Uterus (tissue), 3 donors: ENCODE measurements at regions not wholly inside any gene's neighbourhood (a gene's known extent, or its start where the extent isn't known, plus 50 kb on each side); places are given as distances from the start of the nearest gene placed in this dataset.

Experiments used
- DNase-seq, 2 donors: peaks; one replicate each; pipeline ENCODE4 v3.0.0-alpha.2; 2019 to 2020
- H3K27ac ChIP-seq, 2 donors: fragments of 200-600 bp; sonication (generic); 1 replicate in 1 of 2; 2 replicates in 1 of 2; pipeline ENCODE4 v1.5.1; 2016 to 2018
- H3K27me3 ChIP-seq, 2 donors: fragments of 200-600 bp; sonication (generic); one replicate each; pipeline ENCODE4 v1.5.1; 2018 to 2019; ENCODE audit warnings: control low read depth in 1 of 2
- H3K36me3 ChIP-seq, 2 donors: fragments of 200-600 bp; sonication (generic); one replicate each; pipeline ENCODE4 v1.5.1; 2019; ENCODE audit warnings: control low read depth in 1 of 2
- H3K4me1 ChIP-seq, 2 donors: fragments of 200-600 bp; sonication (generic); one replicate each; pipeline ENCODE4 v1.5.1; 2018 to 2019; ENCODE audit warnings: control low read depth in 1 of 2
- H3K4me3 ChIP-seq, 2 donors: fragments of 200-600 bp; sonication (generic); 1 replicate in 1 of 2; 2 replicates in 1 of 2; pipeline ENCODE4 v1.5.1; 2018 to 2019; ENCODE audit warnings: mild to moderate bottlenecking in 1 of 2
- H3K9me3 ChIP-seq, 2 donors: fragments of 200-600 bp; sonication (generic); one replicate each; pipeline ENCODE4 v1.5.1; 2019; ENCODE audit warnings: control low read depth in 1 of 2
- CTCF ChIP-seq, 4 experiments: fragments of 200-600 bp in 2 of 4; fragments of 450-650 bp in 2 of 4; sonication (generic) in 2 of 4; IDR thresholded peaks; one replicate each; pipeline ENCODE4 v1.5.1; 2016 to 2019; ENCODE audit warnings: antibody characterized with exemption in 4 of 4, mild to moderate bottlenecking in 2 of 4, moderate library complexity in 1 of 4
- POLR2A ChIP-seq, 2 donors: fragments of 450-650 bp; IDR thresholded peaks; one replicate each; pipeline ENCODE4 v1.6.1; 2016; ENCODE audit warnings: antibody characterized with exemption in 2 of 2, mild to moderate bottlenecking in 1 of 2, moderate library complexity in 1 of 2
- intact Hi-C: fragments of 100-400 bp; cut with DNase I; formaldehyde crosslinking; loops from one replicate; pipeline ENCODE4 v1.15.1; 2023; ENCODE audit warnings: low total_unique reads
- donor health status: DM: yes; HTN: yes; CAD: no.

GRCh38 chr2:122816803-122817202, 1061.4 kb downstream of the TSN start:
- Histone ChIP-seq H3K9me3 (no peaks in the 10 kb centered on the region), H3K27me3 (no peaks in the 10 kb centered on the region), H3K27ac (no peak overlapping the region), H3K36me3 (no peaks in the 10 kb centered on the region), H3K4me1 (no peaks in the 10 kb centered on the region), H3K4me3 (no peak overlapping the region)
- intact Hi-C loops = no loop called here
- TF ChIP-seq POLR2A (IDR thresholded peaks at IDR 0.05) (no peak), CTCF (IDR thresholded peaks at IDR 0.05) (no peak)
- no peak for DNase-seq

- Histone ChIP-seq H3K27ac (no peak overlapping the region), H3K36me3 (no peaks in the 10 kb centered on the region), H3K27me3 (no peaks in the 10 kb centered on the region), H3K4me1 (no peaks in the 10 kb centered on the region), H3K9me3 (no peaks in the 10 kb centered on the region), H3K4me3 (no peak overlapping the region)
- TF ChIP-seq POLR2A (IDR thresholded peaks at IDR 0.05) (no peak), CTCF (IDR thresholded peaks at IDR 0.05) (no peak)
- DNase-seq = no peak
- intact Hi-C loops = no loop called here
Measured at GRCh38 chr2:122822319-122822718, 1066.9 kb downstream of the TSN start.

GRCh38 chr2:122830157-122830556, 1074.7 kb downstream of the TSN start:
- TF ChIP-seq POLR2A (IDR thresholded peaks at IDR 0.05) = no peak
- TF ChIP-seq CTCF (IDR thresholded peaks at IDR 0.05) = no peak
- H3K27me3 ChIP-seq = no peaks in the 10 kb centered on the region
- H3K4me3 ChIP-seq = no peak overlapping the region
- H3K36me3 ChIP-seq = no peaks in the 10 kb centered on the region
- H3K9me3 ChIP-seq = no peaks in the 10 kb centered on the region
- intact Hi-C loops = no loop called here
- no peak for DNase-seq
- H3K27ac ChIP-seq = no peak overlapping the region
- H3K4me1 ChIP-seq = no peaks in the 10 kb centered on the region

- DNase-seq = no peak
- no peaks in the 10 kb centered on the region for H3K36me3 ChIP-seq
- intact Hi-C loops = no loop called here
Measured at GRCh38 chr2:122831649-122832048, 1076.2 kb downstream of the TSN start.

GRCh38 chr2:122843503-122843902, 1088.1 kb downstream of the TSN start:
- Histone ChIP-seq H3K9me3 (no peaks in the 10 kb centered on the region), H3K36me3 (no peaks in the 10 kb centered on the region), H3K27me3 (no peaks in the 10 kb centered on the region), H3K4me3 (no peak overlapping the region), H3K4me1 (no peaks in the 10 kb centered on the region), H3K27ac (no peak overlapping the region)
- no peak for DNase-seq
- TF ChIP-seq CTCF (IDR thresholded peaks at IDR 0.05) (no peak), POLR2A (IDR thresholded peaks at IDR 0.05) (no peak)
- intact Hi-C loops = no loop called here

More at GRCh38 chr2:122831649-122832048, 1076.2 kb downstream of the TSN start:
- TF ChIP-seq CTCF (IDR thresholded peaks at IDR 0.05) (no peak), POLR2A (IDR thresholded peaks at IDR 0.05) (no peak)
- Histone ChIP-seq H3K9me3 (no peaks in the 10 kb centered on the region), H3K27ac (no peak overlapping the region), H3K4me1 (no peaks in the 10 kb centered on the region), H3K4me3 (no peak overlapping the region), H3K27me3 (no peaks in the 10 kb centered on the region)
